Stimulated activated CD8-positive, alpha-beta memory T cell treated with anti-CD3 and anti-CD28 coated beads, Interleukin-2, amount 100 ng/mL, for 48 hours (primary cell): ENCODE measurements at regions not wholly inside any gene's neighbourhood (a gene's known extent, or its start where the extent isn't known, plus 50 kb on each side); places are given as distances from the start of the nearest gene placed in this dataset.
A peak's percentile ranks its signal among the peaks of the same experiment; 100 is the strongest.

Experiments used
- DNase-seq, 2 donors: peaks; one replicate each; pipeline ENCODE4 v3.0.0-alpha.2; 2020; ENCODE audit warnings: low read depth in 2 of 2

DNA sequence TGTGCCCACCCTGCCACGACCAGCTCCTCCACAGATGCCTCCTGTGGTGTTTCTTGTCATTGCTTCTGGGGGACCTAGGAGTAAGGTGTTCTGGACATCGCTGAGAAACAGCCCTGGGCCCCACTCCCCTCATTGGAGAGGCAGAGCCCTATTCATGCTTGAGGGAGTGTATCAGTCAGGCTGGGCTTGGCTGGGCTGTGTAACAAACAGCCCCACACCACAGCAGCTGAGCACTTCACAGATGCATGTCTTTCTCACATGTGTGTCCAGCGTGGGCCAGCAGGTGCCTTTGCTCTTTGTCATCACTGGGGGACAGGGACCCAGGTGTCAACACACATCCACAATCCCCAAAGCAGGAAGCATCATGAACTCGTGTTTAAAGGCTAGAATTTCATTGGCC, 65.1 kb upstream of the FBRSL1 start:
- no peak for DNase-seq

DNA sequence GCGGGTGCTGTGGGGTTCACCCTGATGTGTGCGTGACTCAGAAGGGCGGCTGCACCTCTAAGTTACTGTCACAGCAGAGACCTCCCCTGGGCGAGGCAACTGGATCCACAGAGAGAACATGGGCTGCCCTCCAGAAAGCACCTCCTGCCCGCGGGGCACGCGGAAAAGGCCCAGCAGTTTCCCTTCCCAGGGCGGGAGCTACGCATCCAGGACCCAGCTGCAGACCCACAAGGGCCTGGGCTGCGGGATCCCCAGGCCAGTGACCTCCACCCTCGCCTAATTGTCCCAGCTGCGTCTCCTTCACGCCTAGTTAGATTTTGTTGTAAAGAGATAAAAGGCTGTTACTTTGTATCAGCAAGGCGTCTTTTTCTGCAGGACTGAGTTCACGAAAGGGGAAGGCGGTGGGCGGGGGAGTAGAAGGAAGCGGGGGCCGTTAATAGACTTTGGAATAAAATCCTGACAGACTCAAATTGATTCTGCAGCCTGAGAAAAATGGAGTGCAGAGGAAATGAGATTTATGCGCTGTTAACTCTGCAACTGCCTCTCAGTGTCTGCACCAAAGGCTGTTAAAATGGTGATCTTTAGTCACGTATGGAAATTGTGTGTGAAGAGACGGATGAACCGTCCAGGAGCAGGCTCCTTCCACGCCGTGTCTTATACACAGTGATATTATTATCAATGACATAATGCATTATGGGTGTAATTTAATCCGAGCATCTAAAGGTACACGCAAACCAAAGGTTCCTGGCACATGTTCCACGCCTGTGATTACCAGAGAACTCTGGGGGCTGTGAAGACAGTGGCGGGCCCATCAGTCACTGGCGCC, 65.9 kb upstream of the FBRSL1 start:
- no peak for DNase-seq

DNA sequence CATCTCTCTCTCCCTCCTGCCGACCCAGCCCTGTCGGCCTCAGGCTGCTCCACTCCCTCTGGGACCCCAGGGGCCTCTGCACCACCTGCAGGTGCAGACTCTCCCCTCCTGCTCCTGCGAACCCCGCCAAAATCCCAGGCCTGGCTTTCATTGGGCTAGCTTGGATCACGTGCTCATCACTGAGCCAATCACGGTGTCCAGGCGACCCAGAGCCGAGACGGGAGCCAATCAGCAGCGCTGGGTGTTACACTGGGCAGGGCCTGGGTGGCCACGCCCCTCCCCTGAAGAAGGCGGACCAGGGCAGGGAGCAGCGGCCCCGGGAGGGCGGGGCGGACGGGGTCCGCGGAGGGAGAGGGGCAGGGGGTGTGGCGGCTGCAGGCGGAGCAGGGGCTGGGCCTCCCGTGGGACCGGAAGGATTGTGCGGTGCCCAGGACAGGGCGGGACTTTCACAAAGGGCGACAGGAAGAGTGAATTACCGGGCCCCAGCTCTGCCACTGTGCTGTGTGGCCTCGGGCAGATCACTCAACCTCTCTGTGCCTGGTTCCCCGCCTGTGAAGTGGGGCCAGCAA, 66.6 kb upstream of the FBRSL1 start:
- no peak for DNase-seq

DNA sequence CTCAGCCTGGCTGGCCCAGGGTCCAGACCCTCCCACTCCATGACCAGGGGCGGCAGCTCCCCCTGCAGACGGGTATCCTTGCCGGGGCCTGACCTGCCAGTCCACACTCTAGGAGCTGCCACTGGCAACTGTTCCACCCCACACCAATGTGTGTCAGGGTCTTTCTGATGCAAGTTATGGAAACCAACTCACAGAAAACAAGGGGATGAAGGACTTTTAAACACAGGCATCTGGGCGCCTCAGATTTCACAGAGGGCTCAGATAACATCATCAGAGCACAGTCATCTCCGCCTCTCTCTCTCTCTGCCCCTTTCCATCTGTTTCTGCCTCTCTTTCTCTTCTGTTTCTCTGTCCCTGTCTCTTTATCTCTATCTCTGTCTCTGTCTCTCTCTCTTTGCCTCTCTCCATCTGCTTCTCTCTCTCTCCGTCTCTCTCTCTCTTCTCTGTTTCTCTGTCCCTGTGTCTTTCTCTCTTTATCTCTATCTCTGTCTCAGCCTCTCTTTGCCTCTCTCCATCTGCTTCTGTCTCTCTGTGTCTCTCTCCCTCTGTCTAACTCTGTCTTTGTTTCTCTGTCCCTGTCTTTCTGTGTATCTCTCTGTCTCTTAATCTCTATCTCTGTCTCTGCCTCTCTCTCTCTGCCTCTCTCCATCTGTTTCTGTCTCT, 67.4 kb upstream of the FBRSL1 start:
- DNase-seq = no peak

DNA sequence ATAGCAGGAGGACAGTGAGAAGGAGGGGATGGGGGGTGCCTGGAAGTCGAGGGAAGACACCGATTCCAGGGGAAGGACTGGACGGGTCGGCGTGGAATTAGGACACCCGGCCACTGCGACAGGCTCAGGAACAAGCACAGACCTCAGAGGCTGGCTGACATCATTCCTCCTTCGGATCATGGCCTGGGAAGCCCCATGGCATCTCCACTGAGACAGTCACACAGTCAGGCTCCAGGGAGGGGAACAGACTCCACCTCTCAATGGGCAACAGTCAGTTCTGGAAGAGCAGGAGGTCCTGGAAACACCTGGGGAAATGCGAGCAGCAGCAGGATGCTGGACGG, 67.9 kb upstream of the FBRSL1 start:
- no peak for DNase-seq

DNA sequence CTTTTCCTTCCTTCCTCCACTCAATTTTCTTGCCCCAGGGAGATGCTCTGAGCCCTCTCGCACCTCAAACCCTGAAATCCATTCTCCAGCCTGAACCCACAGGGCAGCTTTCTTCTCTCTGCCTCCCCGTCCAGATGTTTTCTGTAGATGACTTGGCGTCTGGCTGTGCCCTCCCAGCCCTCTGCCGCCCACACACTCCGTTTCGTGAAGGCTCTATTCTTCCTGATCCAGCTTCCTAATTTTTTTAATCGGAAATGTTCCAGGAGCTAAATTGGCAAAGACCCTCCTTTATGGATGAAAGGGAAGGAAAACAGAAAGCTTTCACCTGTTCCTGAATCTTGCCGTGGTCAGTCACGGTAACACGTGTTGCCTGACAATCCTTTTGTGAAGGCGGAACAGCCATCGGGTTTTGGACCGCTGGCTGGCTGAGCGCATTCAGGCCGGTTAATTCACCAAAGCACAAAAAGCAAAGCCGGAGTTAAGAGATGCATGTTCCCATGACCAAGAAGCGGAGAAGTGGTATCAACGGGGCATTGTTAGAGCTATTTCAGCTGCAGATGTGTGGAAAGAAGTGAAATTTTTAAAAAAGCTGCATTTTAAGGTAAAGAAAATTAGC, 70.2 kb upstream of the FBRSL1 start:
- no peak for DNase-seq

DNA sequence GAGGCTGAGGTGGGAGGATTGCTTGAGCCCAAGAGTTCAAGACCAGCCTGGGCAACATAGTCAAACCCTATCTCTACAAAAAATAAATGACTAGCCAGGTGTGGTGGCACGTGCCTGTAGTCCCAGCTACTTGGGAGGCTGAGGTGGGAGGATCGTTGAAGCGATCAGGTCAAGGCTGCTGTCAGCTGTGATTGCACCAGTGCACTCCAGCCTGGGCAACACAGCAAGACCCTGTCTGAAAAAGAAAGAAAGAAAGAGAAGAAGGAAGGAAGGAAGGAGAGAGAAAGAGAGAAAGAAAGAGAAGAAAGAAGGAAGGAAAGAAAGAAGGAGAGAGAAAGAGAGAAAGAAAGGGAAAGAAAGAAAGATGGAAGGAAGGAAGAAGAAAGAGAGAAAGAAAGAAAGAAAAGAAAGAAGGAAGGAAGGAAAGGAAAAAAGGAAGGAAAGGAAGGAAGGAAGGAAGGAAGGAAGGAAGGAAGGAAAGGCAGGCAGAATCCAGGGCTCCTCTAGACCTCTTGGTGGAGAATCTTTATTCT, 71.5 kb upstream of the FBRSL1 start:
- no peak for DNase-seq

DNA sequence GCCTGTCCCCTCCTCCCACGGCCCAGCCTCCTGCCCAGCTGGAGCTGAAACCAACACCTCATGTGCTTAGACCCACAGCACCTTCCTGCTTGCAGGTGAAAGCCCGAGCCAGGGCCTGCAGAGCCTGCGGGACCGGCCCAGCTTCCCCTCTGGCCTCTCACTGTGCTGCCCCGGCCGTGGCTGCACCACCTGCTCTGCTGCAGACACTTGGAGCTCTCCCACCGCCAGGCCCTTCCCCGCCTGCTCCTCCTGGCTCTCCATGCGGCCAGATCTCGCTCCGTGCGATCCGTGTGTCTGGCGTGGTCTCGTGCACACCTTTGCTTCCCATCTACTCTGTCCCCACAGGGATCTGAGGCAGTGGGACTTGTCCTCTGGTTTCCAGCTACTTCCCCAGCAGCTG, 72.2 kb upstream of the FBRSL1 start:
- no peak for DNase-seq

DNA sequence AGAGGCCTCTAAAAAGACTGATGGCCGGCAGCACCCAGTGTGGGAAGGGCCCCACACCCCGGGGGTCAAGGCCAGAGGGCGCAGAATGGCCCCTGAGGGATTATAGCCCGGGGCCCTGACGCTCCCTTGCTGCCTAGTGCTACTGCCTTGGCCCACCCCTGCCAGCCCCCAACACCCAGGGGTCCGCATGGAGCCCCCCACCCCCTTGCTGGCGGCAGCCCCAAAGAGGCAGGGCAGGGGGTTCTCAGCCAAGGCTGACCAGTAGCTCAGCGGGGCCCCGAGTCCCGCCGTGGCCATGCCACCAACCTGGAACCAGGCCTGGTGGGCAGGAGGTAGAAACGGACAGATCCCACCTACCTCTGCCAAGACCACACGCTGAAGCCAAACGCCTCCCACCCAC, 73.1 kb upstream of the FBRSL1 start:
- no peak for DNase-seq

DNA sequence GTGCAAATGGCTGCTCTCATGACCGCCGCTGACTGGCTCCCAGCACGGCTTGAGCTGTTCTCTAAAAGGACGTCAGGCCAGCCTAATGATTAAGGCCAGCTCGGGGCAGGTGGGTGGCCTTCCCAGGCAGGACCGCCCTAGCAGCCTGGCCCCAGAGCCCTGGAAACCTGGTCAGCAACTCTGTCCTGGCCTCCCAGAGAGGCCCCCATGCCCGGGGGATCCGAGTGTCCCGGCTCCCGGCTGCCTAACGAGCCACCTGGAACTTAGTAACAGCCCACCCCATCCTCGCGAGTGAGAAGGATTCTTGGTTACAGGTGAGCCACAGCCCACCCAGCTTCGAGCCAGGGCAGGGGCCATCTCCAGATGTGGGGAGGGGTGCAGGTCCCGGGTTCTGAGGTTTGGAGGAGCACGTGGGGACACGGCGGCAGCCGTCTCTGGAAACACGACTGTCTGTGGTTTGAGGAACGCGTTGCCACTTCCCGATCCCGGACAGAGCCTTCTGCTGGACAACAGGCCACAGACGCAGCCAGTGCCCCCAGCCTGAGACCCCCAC, 73.8 kb upstream of the FBRSL1 start:
- DNase-seq = no peak

DNA sequence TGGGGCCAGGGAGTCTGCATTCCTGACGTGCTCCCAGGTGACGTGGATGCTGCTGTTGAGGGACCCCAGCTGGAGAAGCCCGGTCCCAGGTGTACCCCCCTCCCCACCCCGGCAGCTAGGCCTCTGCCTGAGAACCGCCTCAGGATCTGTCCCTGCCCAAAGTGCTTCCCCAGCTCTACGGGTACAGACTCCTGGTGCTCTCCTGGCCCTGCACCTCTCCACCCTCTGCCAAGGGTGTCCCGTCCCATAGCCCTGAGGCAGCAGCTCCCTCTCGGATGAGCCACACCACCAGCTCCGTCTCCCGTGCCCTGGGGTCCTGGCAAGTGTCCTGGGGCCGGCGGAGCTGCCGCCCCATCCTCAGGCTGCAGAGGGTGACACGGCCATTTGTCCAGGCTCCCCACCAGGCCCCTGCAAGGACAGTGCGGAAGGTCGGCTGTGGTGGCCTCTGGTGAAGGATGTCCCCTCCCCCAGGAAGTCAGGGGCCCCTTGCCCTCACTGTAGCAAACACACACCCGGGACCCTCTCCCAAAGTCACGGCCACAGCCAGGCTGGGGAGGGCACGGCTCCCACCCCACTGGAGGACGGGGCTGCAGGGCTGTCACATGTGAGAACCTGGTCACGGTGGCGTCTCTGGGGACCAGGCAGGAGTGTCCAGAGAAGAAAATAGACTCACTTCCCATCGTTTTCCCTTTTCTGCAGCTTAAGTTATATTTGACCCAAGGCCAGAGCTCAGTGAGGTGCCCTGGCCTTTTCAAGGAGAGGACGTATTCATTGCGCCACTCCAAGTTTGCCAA, 74.4 kb upstream of the FBRSL1 start:
- no peak for DNase-seq

DNA sequence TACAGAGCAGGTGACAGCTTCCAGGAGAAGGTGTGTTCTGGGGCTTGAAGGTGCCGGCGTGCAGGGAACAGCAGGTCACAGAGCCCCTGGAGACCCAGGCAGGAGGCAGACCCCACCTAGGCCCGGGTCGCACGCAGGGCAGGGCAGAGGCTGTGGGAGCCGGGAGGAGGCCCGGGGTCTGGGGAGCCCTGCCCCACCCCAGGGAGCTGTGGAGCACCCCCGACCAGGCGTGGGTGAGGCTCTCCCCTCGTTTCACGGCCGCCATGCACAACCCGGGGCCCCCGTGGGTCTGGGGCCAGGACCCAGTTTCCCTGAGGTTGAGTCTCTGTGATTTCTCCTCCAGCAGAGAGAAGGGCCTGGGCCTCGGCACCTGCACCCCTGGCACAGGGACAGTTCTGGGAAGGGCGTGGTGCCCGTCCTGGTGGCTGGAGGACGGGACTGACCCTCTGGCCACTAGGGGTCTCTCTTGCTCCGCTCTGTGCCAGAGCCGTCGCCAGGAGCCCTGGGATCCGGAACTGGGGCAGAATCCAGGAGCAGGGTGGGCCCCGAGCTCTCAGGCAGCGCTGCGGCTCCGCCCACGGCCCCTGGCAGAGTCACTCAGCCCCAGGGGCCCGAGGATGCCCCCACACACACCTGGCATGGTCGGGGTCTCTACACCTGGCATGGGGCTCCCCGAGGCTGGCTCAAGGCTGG, 75.2 kb upstream of the FBRSL1 start:
- DNase-seq = peak; percentile 57 to 68

DNA sequence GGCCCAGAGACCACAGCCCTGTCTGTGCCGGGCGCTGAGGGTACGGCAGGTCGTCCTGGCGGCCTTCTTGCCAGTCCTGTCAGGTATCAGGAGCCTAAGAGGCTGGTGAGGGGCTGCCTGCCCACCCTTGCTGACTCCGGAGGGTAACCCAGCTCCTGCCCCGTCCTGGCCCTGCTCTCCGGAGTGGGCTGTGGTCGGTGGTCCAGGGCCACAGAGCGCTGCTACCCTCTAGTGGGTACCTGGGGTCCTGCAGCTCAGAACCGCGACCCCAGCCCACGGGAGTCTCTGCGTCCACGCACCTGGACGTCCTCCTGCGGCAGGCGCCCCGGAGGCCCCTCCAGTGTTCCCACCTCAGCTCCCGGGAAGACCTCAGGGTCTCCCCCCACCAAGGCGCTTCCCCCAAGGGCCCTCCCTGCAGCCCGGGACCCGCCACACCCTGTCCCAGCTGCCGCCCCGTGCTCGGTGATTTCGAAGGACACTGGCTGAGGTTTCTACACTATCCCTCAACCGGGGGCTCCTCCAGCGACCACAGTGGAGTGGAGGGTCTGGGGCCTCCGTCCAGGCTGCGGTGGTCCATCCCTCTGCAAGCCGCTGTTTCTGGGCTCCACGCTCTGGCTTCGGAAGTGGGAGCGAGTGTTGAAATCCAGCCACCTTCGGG, 75.9 kb upstream of the FBRSL1 start:
- no peak for DNase-seq

DNA sequence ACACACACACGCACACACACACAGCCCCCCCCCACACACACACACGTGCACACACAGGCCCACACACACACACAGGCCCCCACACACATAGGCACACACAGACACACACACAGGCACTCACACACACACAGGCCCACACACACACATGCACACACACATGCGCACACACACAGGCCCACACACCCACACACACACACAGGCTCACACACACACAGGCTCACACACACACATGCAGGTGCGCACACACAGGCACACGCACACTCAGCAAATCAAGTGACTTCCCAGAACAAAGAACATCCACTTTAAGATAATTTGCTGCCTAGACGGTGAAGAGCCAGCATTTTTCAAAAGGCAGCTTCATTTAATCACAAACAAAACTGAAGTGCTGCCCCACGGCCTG, 78.5 kb upstream of the FBRSL1 start:
- no peak for DNase-seq

DNA sequence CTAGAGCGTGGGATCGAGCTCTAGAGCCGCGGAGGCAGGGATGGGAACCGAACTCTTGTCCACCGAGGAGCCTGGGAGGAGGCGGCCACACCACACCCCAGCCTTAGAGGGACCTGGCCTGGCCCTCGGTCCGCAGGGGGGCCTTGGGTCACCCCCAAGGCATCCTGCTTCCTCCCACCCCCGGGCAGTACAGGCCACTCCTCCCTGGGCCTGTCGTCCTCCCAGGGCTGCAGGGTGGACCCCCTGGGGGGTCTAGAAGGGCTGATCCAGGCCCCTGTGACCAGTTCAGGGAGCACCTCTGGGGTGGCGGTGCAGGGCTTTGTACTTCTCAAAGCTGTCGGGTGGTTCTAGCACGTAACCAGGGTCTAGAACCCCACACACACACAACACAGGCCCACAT, 79.1 kb upstream of the FBRSL1 start:
- DNase-seq = no peak

DNA sequence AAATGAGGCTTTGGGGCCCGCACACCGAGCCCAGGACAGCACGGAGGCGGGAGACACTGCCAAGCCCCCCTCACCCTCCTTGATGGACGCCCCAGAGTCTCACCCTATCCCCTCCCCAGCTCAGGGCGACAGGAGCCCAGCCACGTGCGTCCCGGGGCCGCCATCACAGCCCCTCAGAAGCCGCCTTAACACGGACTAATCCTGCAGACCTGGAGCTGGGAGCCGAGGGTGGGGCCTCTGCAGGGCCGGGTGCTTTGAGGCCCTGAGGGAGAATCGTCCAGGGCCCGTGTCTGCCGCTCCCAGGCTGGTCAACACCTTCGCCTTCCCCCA, 79.7 kb upstream of the FBRSL1 start:
- no peak for DNase-seq

DNA sequence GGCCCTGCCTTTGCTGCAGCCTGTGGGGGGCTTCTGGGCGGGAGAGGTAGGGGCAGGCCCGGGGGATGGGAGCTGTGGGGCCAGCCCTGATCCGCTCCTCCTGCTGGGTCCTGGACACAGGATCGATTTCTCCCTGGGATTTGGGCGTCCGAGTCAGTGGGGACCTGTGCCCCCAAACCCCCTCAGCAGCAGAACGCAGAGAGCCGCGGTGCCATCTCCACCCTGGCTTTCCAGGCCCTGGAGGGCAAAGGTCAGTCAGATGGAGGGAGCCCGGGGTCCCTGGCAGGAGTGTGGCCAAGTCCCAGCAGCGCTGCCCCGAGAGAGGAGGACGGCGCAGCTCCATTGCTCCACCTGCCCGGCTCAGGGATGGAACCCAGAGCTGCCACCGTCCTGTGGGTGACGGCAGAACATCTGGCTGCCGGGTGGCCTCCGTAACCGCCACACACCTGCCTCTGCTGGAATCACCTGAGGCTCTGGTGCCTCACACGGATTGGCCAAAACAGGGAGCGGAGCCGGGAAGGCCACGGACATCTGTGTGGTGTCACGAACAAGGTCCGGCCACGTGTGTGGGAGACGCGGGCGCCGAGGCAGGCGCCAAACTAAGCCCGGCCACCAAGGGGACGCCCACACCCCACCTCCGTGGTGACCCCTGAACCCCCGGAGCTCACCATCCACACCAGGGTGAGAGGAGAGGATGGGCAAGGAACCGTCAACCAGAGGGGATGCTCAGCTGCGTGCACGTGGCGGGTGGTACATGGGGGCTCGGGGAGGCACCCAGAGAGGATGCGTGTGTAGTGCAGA, 80.3 kb upstream of the FBRSL1 start:
- DNase-seq = no peak

DNA sequence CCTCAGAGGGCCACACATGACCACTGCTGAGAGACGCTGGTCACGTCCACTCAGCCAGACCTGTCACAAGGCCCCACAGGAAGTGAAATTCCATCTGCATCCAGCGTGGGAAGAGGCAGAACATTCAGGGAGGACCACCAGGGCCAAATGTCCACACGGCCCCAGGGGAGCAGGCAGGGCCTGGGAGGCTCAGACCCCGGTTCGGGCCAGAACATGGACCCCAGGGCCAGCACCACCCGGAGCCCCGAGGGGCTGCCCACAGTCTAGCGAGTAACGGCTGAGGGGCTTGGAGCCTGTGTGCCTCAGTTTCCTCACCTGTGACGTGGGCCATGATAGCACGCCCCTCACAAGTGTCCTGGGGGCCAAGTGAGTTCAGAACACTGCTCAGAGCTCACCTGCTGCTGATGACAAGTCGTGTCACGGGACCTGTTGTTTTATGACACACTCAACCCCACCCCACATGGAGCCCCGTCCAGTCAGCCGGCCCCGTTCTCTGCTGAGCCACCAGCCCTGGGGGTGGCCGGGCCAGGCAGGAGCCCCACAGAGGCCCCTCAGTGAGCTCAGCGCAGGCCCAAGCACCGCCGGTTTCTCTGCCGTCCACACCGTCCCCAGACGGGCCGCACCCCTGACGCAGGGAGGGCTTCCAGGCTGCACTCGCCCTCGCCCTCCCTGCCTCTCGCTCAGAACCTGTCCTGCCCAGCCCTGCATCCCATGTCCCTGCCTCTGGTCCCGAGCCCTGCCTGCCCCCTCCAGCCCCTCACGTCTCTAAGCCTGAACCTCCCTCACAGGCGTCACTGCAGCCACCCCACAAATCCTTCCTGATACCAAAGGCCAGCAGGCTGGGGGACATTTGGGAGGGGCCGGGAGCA, 79.5 kb upstream of the GALNT9 start:
- DNase-seq = no peak

DNA sequence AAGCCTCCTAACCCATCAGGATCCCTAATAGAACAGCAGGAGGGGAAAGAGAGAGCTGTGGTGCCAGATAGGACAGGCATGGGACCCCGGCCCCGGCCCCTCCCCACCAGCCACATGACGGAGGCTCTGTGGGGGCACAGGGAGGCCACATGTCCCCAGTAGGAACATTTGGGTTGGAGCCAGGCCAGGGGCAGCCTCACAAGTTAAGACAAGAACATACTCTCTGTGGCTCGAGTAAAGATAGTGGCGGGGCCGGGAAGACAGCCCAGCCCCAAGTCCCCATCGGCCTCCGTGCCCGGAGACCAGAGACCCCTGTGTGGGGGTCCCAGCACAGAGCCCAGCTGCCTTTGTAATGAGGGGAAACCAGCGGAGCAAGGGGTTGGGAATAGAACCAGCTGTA, 78.6 kb upstream of the GALNT9 start:
- DNase-seq = no peak
